Neural cell (in vitro differentiated cells): ENCODE measurements at regions not wholly inside any gene's neighbourhood (a gene's known extent, or its start where the extent isn't known, plus 50 kb on each side); places are given as distances from the start of the nearest gene placed in this dataset.

Experiments used
- EP300 ChIP-seq: fragments of 450-650 bp; conservative IDR thresholded peaks from 2 replicates; pipeline ENCODE4 v1.6.1; 2014; ENCODE audit warnings: antibody characterized with exemption, mild to moderate bottlenecking, moderate library complexity; ENCODE audit not compliant: poor library complexity, severe bottlenecking
- EZH2 ChIP-seq: fragments of 200-600, 300-800 bp; shearing (Covaris generic), sonication (generic); IDR thresholded peaks from 2 replicates; pipeline ENCODE4 v1.6.1; 2014; ENCODE audit warnings: antibody characterized with exemption, low read length, borderline replicate concordance, mild to moderate bottlenecking; ENCODE audit not compliant: insufficient read depth, poor library complexity, severe bottlenecking
- RAD21 ChIP-seq: fragments of 450-650 bp; conservative IDR thresholded peaks from 2 replicates; pipeline ENCODE4 v1.6.1; 2014; ENCODE audit warnings: antibody characterized with exemption, mild to moderate bottlenecking, moderate library complexity
- TAF1 ChIP-seq: IDR thresholded peaks from 2 replicates; pipeline ENCODE4 v1.6.1; 2012; ENCODE audit warnings: low read depth
- TF ChIP-seq, protein P1 (sequence below): fragments of 450-650 bp; IDR thresholded peaks from 2 replicates; pipeline ENCODE4 v1.5.1; 2014; ENCODE audit warnings: antibody characterized with exemption, mild to moderate bottlenecking, moderate library complexity; ENCODE audit not compliant: poor library complexity, severe bottlenecking

DNA sequence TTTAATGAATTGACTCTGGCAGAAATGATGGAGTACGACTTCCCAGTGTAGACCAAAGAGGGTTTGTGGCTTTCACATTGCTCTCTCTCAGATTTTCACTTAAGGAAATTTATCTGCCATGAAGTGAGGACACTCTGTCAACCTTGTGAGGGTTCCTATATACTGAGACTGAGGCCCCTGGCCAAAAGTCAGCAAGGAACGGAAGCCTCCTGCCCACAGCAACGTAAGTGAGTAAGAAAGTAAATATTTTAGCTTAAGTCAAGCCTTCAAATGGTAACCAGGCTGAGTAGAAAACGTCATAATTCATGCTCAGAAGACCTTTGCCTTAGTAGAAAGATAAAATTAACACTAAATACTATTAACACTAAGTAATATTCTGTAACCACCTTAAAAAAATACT lies 1080.5 kb upstream of the ACVR2A start:
- TF ChIP-seq EP300, result no peak
- TF ChIP-seq, protein P1, sequence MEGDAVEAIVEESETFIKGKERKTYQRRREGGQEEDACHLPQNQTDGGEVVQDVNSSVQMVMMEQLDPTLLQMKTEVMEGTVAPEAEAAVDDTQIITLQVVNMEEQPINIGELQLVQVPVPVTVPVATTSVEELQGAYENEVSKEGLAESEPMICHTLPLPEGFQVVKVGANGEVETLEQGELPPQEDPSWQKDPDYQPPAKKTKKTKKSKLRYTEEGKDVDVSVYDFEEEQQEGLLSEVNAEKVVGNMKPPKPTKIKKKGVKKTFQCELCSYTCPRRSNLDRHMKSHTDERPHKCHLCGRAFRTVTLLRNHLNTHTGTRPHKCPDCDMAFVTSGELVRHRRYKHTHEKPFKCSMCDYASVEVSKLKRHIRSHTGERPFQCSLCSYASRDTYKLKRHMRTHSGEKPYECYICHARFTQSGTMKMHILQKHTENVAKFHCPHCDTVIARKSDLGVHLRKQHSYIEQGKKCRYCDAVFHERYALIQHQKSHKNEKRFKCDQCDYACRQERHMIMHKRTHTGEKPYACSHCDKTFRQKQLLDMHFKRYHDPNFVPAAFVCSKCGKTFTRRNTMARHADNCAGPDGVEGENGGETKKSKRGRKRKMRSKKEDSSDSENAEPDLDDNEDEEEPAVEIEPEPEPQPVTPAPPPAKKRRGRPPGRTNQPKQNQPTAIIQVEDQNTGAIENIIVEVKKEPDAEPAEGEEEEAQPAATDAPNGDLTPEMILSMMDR, result no peak
- TF ChIP-seq RAD21, result no peak
- TF ChIP-seq TAF1, result no peak
- no peak for TF ChIP-seq EZH2
